DND-41 (cell line): ENCODE measurements at regions not wholly inside any gene's neighbourhood (a gene's known extent, or its start where the extent isn't known, plus 50 kb on each side); places are given as distances from the start of the nearest gene placed in this dataset.

Experiments
- EZH2 ChIP-seq: IDR thresholded peaks from 3 replicates; pipeline ENCODE4 v1.6.1; 2012; ENCODE audit warnings: borderline replicate concordance, low read depth, mild to moderate bottlenecking, moderate library complexity, low read length, inconsistent platforms; ENCODE audit not compliant: severe bottlenecking
- TF ChIP-seq, protein P1 (sequence below): IDR thresholded peaks from 2 replicates; pipeline ENCODE4 v1.5.1; 2012; ENCODE audit warnings: borderline replicate concordance, low read length, moderate library complexity, mild to moderate bottlenecking; ENCODE audit not compliant: poor library complexity, severe bottlenecking; ENCODE audit errors: extremely low read depth

DNA sequence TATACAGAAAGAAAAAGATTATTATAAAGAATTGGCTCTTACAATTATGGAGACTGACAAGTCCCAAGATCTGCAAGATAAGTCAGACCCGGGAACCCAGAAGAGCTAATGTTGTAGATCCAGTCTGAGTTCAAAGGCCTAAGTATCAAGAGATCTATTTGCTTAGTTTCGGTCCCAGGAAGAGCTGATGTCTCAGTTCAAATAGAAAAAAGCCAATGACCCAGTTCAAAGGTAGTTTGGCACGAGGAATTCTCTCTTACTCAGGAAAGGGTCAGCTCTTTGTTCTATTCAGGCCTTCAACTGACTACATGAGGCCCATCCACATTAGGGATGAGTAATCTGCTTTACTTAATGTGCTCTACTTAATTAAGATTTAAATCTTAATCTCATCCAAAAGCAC, 128.3 kb upstream of the PLCXD3 start:
- TF ChIP-seq, protein P1, sequence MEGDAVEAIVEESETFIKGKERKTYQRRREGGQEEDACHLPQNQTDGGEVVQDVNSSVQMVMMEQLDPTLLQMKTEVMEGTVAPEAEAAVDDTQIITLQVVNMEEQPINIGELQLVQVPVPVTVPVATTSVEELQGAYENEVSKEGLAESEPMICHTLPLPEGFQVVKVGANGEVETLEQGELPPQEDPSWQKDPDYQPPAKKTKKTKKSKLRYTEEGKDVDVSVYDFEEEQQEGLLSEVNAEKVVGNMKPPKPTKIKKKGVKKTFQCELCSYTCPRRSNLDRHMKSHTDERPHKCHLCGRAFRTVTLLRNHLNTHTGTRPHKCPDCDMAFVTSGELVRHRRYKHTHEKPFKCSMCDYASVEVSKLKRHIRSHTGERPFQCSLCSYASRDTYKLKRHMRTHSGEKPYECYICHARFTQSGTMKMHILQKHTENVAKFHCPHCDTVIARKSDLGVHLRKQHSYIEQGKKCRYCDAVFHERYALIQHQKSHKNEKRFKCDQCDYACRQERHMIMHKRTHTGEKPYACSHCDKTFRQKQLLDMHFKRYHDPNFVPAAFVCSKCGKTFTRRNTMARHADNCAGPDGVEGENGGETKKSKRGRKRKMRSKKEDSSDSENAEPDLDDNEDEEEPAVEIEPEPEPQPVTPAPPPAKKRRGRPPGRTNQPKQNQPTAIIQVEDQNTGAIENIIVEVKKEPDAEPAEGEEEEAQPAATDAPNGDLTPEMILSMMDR, result no peak
- no peak for TF ChIP-seq EZH2
